ENCODE measurements at regions not wholly inside any gene's neighbourhood (a gene's known extent, or its start where the extent isn't known, plus 50 kb on each side); places are given as distances from the start of the nearest gene placed in this dataset.

GRCh38 chr10:31694929-31695837 lies 233.4 kb downstream of the ARHGAP12 start:
- Histone ChIP-seq H3K27me3 (ENCODE audit: control insufficient read depth, insufficient read depth, low read length) (no peaks in the 10 kb centered on the region), H3K79me1 (ENCODE audit: low read depth in 1 of 2, low read length in 2 of 2) (no peaks in the 10 kb centered on the region), H3K56ac (ENCODE audit: extremely low read depth, insufficient read depth, low read length) (no peak overlapping the region), H4K20me1 (ENCODE audit: insufficient read depth, low read length) (no peaks in the 10 kb centered on the region), H3K4me1 (ENCODE audit: control insufficient read depth, insufficient read depth, low read length) (peaks cover 23% of the 10 kb centered on the region), H3K14ac (replicated peaks; ENCODE audit: low read depth, low read length) (no peak overlapping the region), H2BK15ac (ENCODE audit: low read depth, low read length) (no peak overlapping the region), H2BK5ac (ENCODE audit: low read depth, low read length, poor library complexity, severe bottlenecking) (no peak overlapping the region), H3K27ac (ENCODE audit: insufficient read depth, low read length) (no peak overlapping the region), H2AFZ (replicated peaks; ENCODE audit: low read length, poor library complexity) (no peak overlapping the region), H3K18ac (ENCODE audit: low read depth, low read length) (no peak overlapping the region), H4K91ac (ENCODE audit: insufficient read depth, low read depth, low read length) (no peak overlapping the region), H3K36me3 (ENCODE audit: control insufficient read depth, insufficient read depth, low read length) (no peaks in the 10 kb centered on the region), H3K9me1 (ENCODE audit: insufficient read depth, low read length) (peaks cover 10% of the 10 kb centered on the region), H2BK20ac (ENCODE audit: low read depth, low read length) (no peak overlapping the region), H3K23ac (ENCODE audit: low read depth, low read length) (no peak overlapping the region), H4K8ac (ENCODE audit: low read depth in 2 of 2, low read length in 2 of 2) (no peak overlapping the region), H2AK9ac (replicated peaks; ENCODE audit: low read depth, low read length, poor library complexity) (no peak overlapping the region), H3K4me3 (ENCODE audit: insufficient read depth, low read depth, low read length) (no peak overlapping the region), H3K9ac (ENCODE audit: low read depth, low read length) (no peak overlapping the region), H4K5ac (ENCODE audit: low read depth, low read length) (no peak overlapping the region), H3K4ac (ENCODE audit: low read depth, low read length) (no peak overlapping the region), H3K9me3 (ENCODE audit: control insufficient read depth, insufficient read depth, low read length) (no peaks in the 10 kb centered on the region), H2BK120ac (ENCODE audit: low read depth, low read length) (no peak overlapping the region), H3K4me2 (ENCODE audit: low read depth, low read length) (no peak overlapping the region), H2AK5ac (ENCODE audit: low read depth, low read length) (no peak overlapping the region)
- ATAC-seq (ENCODE audit: low read depth) (no peak), DNase-seq (peak; percentile 54)
- intact Hi-C loops (cut with micrococcal nuclease): no loop called here
- ChIA-PET POLR2A (ENCODE audit: unreplicated experiment) (no interaction called here), CTCF (no interaction called here)
- in situ Hi-C loops (cut with MboI; ENCODE audit: low sequenced_read_pairs): no loop called here
- TF ChIP-seq, protein P1, sequence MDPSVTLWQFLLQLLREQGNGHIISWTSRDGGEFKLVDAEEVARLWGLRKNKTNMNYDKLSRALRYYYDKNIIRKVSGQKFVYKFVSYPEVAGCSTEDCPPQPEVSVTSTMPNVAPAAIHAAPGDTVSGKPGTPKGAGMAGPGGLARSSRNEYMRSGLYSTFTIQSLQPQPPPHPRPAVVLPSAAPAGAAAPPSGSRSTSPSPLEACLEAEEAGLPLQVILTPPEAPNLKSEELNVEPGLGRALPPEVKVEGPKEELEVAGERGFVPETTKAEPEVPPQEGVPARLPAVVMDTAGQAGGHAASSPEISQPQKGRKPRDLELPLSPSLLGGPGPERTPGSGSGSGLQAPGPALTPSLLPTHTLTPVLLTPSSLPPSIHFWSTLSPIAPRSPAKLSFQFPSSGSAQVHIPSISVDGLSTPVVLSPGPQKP (IDR thresholded peaks at IDR 0.05; ENCODE audit: borderline replicate concordance, low read depth, low read length): no peak
- TF ChIP-seq SMC3 (IDR thresholded peaks at IDR 0.05; ENCODE audit: low read depth, low read length): no peak
- TF ChIP-seq NFE2L2 (IDR thresholded peaks at IDR 0.05; ENCODE audit: low read depth, low read length): peak; percentile 23; the same call in 1 of the 2 replicates
- no peak for TF ChIP-seq RCOR1 (IDR thresholded peaks at IDR 0.05; ENCODE audit: insufficient replicate concordance, low read length)
- TF ChIP-seq FOS (IDR thresholded peaks at IDR 0.05; ENCODE audit: low read depth, low read length): no peak
- no TSS peak for BruUV-seq (replicated peaks)
- dilution Hi-C loops (cut with HindIII; ENCODE audit: low sequenced_read_pairs, unreplicated experiment): no loop called here
- whole genome bisulfite sequencing, 2 experiments (ENCODE audit: extremely low coverage in 2 of 2, insufficient read length in 1 of 2): 87% methylated on average over 3 of the region's 14 CpGs; no CpG with 5 or more reads in 1 of the 2 experiments
